ENCODE measurements at regions not wholly inside any gene's neighbourhood (a gene's known extent, or its start where the extent isn't known, plus 50 kb on each side); places are given as distances from the start of the nearest gene placed in this dataset.
A peak's percentile ranks its signal among the peaks of the same experiment; 100 is the strongest.

- no peaks in the 10 kb centered on the region for H3K4me1 ChIP-seq (replicated peaks in 1 of 2)
- no peak for DNase-seq
- 87 to 91% (median 91%) methylated on average over 3 of the region's 3 CpGs for WGBS, 4 donors
- TF ChIP-seq CTCF (IDR thresholded peaks at IDR 0.05) (no peak), POLR2A (IDR thresholded peaks at IDR 0.05) (no peak)
- H3K27ac ChIP-seq, result no peak overlapping the region
- no peaks in the 10 kb centered on the region for H3K36me3 ChIP-seq (replicated peaks in 1 of 2)
- H3K4me3 ChIP-seq, result no peak overlapping the region
- no peaks in the 10 kb centered on the region for H3K27me3 ChIP-seq
- H3K9me3 ChIP-seq (replicated peaks in 1 of 3), result no peaks in the 10 kb centered on the region
- intact Hi-C loops (cut with DNase I), result no loop called here
Measured at GRCh38 chr2:64804651-64805050, 150.9 kb upstream of the SERTAD2 start.

GRCh38 chr2:64807417-64807816, 153.7 kb upstream of the SERTAD2 start:
- H3K27me3 ChIP-seq, result no peaks in the 10 kb centered on the region
- no peaks in the 10 kb centered on the region for H3K4me1 ChIP-seq (replicated peaks in 1 of 2)
- DNase-seq, result peak in 4 of 7 donors; percentile 14 to 63 (median 46)
- intact Hi-C loops (cut with DNase I), result no loop called here
- no peaks in the 10 kb centered on the region for H3K36me3 ChIP-seq (replicated peaks in 1 of 2)
- H3K9me3 ChIP-seq (replicated peaks in 1 of 3), result no peaks in the 10 kb centered on the region
- H3K4me3 ChIP-seq, result no peak overlapping the region
- 47 to 76% (median 69%) methylated on average over 4 of the region's 4 CpGs for WGBS, 4 donors
- TF ChIP-seq CTCF (IDR thresholded peaks at IDR 0.05) (no peak), POLR2A (IDR thresholded peaks at IDR 0.05) (no peak)
- H3K27ac ChIP-seq, result no peak overlapping the region

GRCh38 chr2:64808092-64808491, 154.4 kb upstream of the SERTAD2 start:
- Histone ChIP-seq H3K27me3 (no peaks in the 10 kb centered on the region), H3K27ac (no peak overlapping the region), H3K9me3 (replicated peaks in 1 of 3) (no peaks in the 10 kb centered on the region), H3K36me3 (replicated peaks in 1 of 2) (no peaks in the 10 kb centered on the region), H3K4me3 (no peak overlapping the region), H3K4me1 (replicated peaks in 1 of 2) (no peaks in the 10 kb centered on the region)
- WGBS, 4 donors, result 87 to 97% (median 92%) methylated on average over 2 of the region's 2 CpGs
- intact Hi-C loops (cut with DNase I), result no loop called here
- no peak for TF ChIP-seq CTCF (IDR thresholded peaks at IDR 0.05)
- no peak for TF ChIP-seq POLR2A (IDR thresholded peaks at IDR 0.05)
- DNase-seq, result no peak

- Histone ChIP-seq H3K4me3 (no peak overlapping the region), H3K27me3 (no peaks in the 10 kb centered on the region), H3K36me3 (replicated peaks in 1 of 2) (no peaks in the 10 kb centered on the region), H3K27ac (no peak overlapping the region), H3K4me1 (replicated peaks in 1 of 2) (no peaks in the 10 kb centered on the region), H3K9me3 (replicated peaks in 1 of 3) (no peaks in the 10 kb centered on the region)
- 68 to 83% (median 77%) methylated on average over 2 of the region's 2 CpGs for WGBS, 4 donors
- no peak for DNase-seq
- no peak for TF ChIP-seq POLR2A (IDR thresholded peaks at IDR 0.05)
- no peak for TF ChIP-seq CTCF (IDR thresholded peaks at IDR 0.05)
- intact Hi-C loops (cut with DNase I), result no loop called here
Measured at GRCh38 chr2:64808754-64809153, 155.0 kb upstream of the SERTAD2 start.
